Testis (tissue), 2 donors: ENCODE measurements at regions not wholly inside any gene's neighbourhood (a gene's known extent, or its start where the extent isn't known, plus 50 kb on each side); places are given as distances from the start of the nearest gene placed in this dataset.

Source experiments
- CTCF ChIP-seq, 3 experiments: fragments of 450-650 bp in 2 of 3; fragments of 200-600 bp in 1 of 3; sonication (generic) in 1 of 3; IDR thresholded peaks; one replicate each; pipeline ENCODE4 v1.5.1; 2016 to 2019; ENCODE audit warnings: antibody characterized with exemption in 3 of 3, mild to moderate bottlenecking in 2 of 3, moderate library complexity in 1 of 3
- POLR2A ChIP-seq: fragments of 450-650 bp; IDR thresholded peaks from one replicate; pipeline ENCODE4 v1.6.1; 2017; ENCODE audit warnings: antibody characterized with exemption, mild to moderate bottlenecking, moderate library complexity

GRCh38 chr6:156659822-156660198, 117.4 kb upstream of the ARID1B start:
- no peak for TF ChIP-seq CTCF (IDR thresholded peaks at IDR 0.05)
- no peak for TF ChIP-seq POLR2A
